ENCODE measurements at regions not wholly inside any gene's neighbourhood (a gene's known extent, or its start where the extent isn't known, plus 50 kb on each side); places are given as distances from the start of the nearest gene placed in this dataset.

GRCh38 chr4:104682311-104682710 is 187.6 kb upstream of the CXXC4 start:
- no peak overlapping the region for H3K27ac Mint-ChIP-seq

GRCh38 chr4:104693601-104694201 is 199.0 kb upstream of the CXXC4 start:
- peaks cover 3% of the 10 kb centered on the region for H3K9me3 Mint-ChIP-seq
- no peak overlapping the region for H3K4me3 Mint-ChIP-seq
- no peaks in the 10 kb centered on the region for H3K4me1 Mint-ChIP-seq
- H3K27me3 Mint-ChIP-seq (ENCODE audit: low read depth) = no peaks in the 10 kb centered on the region
- TF ChIP-seq CTCF (IDR thresholded peaks at IDR 0.05; ENCODE audit: unreplicated experiment in 3 of 3) = peak in 1 of 3 experiments; percentile 22
- H3K36me3 Mint-ChIP-seq (ENCODE audit: low read depth) = no peaks in the 10 kb centered on the region
- H3K27ac Mint-ChIP-seq = no peak overlapping the region

More at GRCh38 chr4:104682311-104682710, 187.6 kb upstream of the CXXC4 start:
- peaks cover 11% of the 10 kb centered on the region for H3K9me3 Mint-ChIP-seq
- H3K27me3 Mint-ChIP-seq (ENCODE audit: low read depth) = no peaks in the 10 kb centered on the region
- no peaks in the 10 kb centered on the region for H3K36me3 Mint-ChIP-seq (ENCODE audit: low read depth)
- no peak for TF ChIP-seq CTCF (IDR thresholded peaks at IDR 0.05; ENCODE audit: unreplicated experiment in 3 of 3)
- H3K4me1 Mint-ChIP-seq = no peaks in the 10 kb centered on the region
- H3K4me3 Mint-ChIP-seq = no peak overlapping the region

- no peaks in the 10 kb centered on the region for H3K36me3 Mint-ChIP-seq (ENCODE audit: low read depth)
- no peak for TF ChIP-seq CTCF (IDR thresholded peaks at IDR 0.05; ENCODE audit: unreplicated experiment in 3 of 3)
- H3K4me1 Mint-ChIP-seq = no peaks in the 10 kb centered on the region
- no peaks in the 10 kb centered on the region for H3K27me3 Mint-ChIP-seq (ENCODE audit: low read depth)
- no peak overlapping the region for H3K27ac Mint-ChIP-seq
- H3K9me3 Mint-ChIP-seq = no peaks in the 10 kb centered on the region
- no peak overlapping the region for H3K4me3 Mint-ChIP-seq
Measured at GRCh38 chr4:104716584-104716983, 221.9 kb upstream of the CXXC4 start.

GRCh38 chr4:104719539-104720230 is 225.0 kb upstream of the CXXC4 start:
- no peaks in the 10 kb centered on the region for H3K27me3 Mint-ChIP-seq (ENCODE audit: low read depth)
- H3K4me1 Mint-ChIP-seq = no peaks in the 10 kb centered on the region
- TF ChIP-seq CTCF (IDR thresholded peaks at IDR 0.05; ENCODE audit: unreplicated experiment in 3 of 3) = no peak
- no peak overlapping the region for H3K27ac Mint-ChIP-seq
- no peaks in the 10 kb centered on the region for H3K36me3 Mint-ChIP-seq (ENCODE audit: low read depth)
- H3K9me3 Mint-ChIP-seq = no peaks in the 10 kb centered on the region
- H3K4me3 Mint-ChIP-seq = no peak overlapping the region

- no peak overlapping the region for H3K4me3 Mint-ChIP-seq
- TF ChIP-seq CTCF (IDR thresholded peaks at IDR 0.05; ENCODE audit: unreplicated experiment in 3 of 3) = no peak
- no peaks in the 10 kb centered on the region for H3K27me3 Mint-ChIP-seq (ENCODE audit: low read depth)
- H3K36me3 Mint-ChIP-seq (ENCODE audit: low read depth) = no peaks in the 10 kb centered on the region
- H3K27ac Mint-ChIP-seq = no peak overlapping the region
- H3K4me1 Mint-ChIP-seq = no peaks in the 10 kb centered on the region
- no peaks in the 10 kb centered on the region for H3K9me3 Mint-ChIP-seq
Measured at GRCh38 chr4:104722467-104722866, 227.8 kb upstream of the CXXC4 start.

- Mint-ChIP-seq H3K27me3 (ENCODE audit: low read depth) (no peaks in the 10 kb centered on the region), H3K36me3 (ENCODE audit: low read depth) (no peaks in the 10 kb centered on the region), H3K9me3 (no peaks in the 10 kb centered on the region), H3K27ac (no peak overlapping the region), H3K4me3 (no peak overlapping the region), H3K4me1 (no peaks in the 10 kb centered on the region)
- no peak for TF ChIP-seq CTCF (IDR thresholded peaks at IDR 0.05; ENCODE audit: unreplicated experiment in 3 of 3)
Measured at GRCh38 chr4:104726002-104726401, 231.3 kb upstream of the CXXC4 start.
